Cardiac fibroblast (primary cell): ENCODE measurements at regions not wholly inside any gene's neighbourhood (a gene's known extent, or its start where the extent isn't known, plus 50 kb on each side); places are given as distances from the start of the nearest gene placed in this dataset.

Experiments used
- DNase-seq, 2 donors: peaks; one replicate each; pipeline versions ENCODE4 v3.0.0 to v3.0.0-alpha.2; 2010; ENCODE audit warnings: low read depth in 2 of 2
- H3K4me3 ChIP-seq, 2 donors: replicated peaks in 1 of 2; 1 replicate in 1 of 2; 2 replicates in 1 of 2; pipeline ENCODE4 v1.5.1; 2011; ENCODE audit warnings: low read depth in 2 of 2, low read length in 2 of 2, mild to moderate bottlenecking in 2 of 2, moderate library complexity in 1 of 2
- TF ChIP-seq, protein P1 (sequence below): IDR thresholded peaks from one replicate; pipeline ENCODE4 v1.5.1; 2011; ENCODE audit warnings: low read depth, mild to moderate bottlenecking, low read length, inconsistent platforms

DNA sequence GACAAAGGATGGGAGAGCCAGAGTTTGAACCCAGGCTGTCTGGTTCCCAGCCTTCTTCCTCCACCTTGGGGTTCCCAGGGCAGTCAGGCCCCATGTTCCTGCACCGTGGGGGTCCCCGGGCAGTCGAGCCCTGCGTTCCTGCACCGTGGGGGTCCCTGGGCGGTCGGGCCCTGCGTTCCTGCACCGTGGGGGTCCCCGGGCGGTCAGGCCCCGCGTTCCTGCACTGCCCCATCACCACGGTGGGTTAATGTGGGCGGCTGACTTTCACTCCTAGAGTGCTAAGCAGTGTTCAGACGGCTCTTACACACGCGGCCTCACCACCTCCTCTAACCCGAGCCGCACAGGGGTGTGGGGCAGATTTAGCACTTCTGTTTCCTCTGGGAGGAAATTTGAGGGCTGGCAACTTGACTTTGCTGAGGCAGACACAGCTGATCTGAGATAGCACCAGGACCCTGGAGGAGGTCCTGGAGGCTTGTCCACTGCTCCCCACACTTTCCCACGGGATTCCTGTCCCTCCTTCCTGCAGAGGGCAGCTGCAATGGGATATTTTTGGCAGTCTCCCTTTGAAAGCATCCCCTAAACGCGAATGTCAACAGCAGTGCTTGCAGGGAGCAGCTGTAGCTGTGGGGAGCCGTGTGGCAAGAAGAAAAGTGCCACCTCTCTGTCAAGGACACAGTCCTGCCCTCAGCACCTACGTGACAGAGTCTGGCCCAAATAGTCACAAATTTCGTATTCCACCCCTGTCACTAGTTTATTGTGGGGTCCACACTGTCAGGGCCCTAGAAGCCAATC, 239.4 kb downstream of the TEX29 start:
- no peak overlapping the region for H3K4me3 ChIP-seq
- TF ChIP-seq, protein P1, sequence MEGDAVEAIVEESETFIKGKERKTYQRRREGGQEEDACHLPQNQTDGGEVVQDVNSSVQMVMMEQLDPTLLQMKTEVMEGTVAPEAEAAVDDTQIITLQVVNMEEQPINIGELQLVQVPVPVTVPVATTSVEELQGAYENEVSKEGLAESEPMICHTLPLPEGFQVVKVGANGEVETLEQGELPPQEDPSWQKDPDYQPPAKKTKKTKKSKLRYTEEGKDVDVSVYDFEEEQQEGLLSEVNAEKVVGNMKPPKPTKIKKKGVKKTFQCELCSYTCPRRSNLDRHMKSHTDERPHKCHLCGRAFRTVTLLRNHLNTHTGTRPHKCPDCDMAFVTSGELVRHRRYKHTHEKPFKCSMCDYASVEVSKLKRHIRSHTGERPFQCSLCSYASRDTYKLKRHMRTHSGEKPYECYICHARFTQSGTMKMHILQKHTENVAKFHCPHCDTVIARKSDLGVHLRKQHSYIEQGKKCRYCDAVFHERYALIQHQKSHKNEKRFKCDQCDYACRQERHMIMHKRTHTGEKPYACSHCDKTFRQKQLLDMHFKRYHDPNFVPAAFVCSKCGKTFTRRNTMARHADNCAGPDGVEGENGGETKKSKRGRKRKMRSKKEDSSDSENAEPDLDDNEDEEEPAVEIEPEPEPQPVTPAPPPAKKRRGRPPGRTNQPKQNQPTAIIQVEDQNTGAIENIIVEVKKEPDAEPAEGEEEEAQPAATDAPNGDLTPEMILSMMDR = no peak
- DNase-seq = no peak

DNA sequence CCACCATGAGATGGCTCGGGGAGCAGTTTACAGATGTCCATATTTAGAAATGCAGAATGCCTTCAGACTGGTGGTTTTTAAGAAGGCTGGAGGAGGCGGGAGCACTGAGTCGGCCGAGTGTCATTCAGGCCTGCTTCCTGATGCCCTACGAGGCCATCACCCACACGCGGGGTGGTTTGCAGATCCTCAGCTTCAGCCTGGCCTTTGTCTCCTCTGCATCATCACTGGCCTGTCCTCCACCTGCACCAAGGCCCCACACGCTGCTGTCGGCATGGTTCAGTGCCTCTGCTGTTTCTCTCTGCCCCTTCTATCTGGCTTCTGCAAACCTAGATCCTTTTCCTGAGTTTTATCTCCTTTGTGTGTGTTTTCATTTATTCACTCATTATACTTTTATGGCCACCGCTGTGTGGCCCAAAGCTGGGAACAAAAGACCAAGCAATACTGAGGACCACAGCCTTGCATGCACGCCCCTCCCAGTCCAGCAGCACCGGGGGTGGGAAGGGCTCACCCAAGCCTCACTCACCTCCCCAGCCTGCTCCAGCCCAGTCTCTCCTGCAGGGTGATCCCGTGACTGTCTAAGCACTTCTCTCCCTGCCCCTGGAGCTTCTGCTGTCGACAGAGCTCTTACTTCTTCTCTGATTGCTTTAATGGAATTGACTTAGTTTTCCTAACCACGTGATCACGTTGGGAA, 240.8 kb downstream of the TEX29 start:
- DNase-seq = no peak
- TF ChIP-seq, protein P1 = no peak
- H3K4me3 ChIP-seq = no peak overlapping the region

DNA sequence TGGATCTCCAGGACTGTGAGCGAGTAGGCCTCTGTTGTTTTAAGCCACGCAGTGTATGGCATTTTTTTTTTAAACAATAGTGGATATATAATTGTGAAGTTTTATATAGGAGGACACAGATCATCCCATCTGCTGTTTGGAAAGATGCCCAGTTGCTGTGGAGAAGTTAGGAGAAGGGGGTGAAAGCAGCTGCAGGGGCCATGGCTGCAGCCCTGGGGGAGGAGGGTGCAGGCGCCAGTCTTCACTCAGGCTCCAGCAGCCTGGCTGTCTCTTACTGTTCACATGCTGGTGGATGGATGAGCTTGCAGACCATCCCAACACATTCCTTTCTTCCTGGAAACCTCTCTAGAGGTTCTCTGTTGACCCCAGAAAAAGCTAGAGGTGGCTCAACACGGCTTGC, 242.3 kb downstream of the TEX29 start:
- no peak overlapping the region for H3K4me3 ChIP-seq
- TF ChIP-seq, protein P1 = no peak
- no peak for DNase-seq

DNA sequence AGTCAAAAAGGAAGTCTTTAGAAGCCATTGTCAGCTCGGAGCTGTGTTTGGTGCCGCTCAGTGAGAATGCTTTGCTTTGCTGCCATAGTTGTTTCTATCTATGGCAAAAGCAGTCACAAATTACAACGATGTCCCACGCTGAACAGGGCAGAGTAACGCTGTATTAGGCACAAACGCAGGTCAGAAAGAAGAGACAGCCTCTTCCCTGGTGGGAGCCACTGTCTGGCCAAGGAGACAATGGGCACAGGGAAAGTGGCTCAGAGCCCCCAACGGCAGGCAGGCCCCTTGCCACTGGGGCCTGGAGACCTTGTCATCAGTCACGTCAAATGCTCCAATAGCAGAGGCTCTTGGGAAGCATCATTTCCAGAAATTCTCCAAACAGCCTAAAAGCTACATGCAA, 244.2 kb downstream of the TEX29 start:
- DNase-seq = no peak
- TF ChIP-seq, protein P1 = no peak
- no peak overlapping the region for H3K4me3 ChIP-seq

DNA sequence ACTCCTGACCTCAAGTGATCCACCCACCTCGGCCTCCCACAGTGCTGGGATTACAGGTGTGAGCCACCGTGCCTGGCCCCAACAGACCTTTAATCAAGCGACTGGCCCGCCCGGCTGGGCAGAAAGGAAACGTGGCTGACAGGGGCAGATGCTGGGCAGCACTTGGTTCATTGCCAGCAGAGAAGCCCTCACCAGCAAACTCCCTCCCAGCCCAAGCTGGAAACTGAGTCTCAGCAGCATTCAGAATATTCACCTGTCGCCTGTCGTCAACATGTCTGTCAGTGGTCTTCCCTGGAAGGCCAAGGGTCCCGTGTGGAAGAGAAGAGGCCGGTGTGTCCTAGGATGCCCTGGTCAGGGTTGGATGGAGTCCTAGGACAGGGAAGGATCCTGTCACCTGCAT, 245.0 kb downstream of the TEX29 start:
- no peak for DNase-seq
- H3K4me3 ChIP-seq = no peak overlapping the region
- TF ChIP-seq, protein P1 = no peak

DNA sequence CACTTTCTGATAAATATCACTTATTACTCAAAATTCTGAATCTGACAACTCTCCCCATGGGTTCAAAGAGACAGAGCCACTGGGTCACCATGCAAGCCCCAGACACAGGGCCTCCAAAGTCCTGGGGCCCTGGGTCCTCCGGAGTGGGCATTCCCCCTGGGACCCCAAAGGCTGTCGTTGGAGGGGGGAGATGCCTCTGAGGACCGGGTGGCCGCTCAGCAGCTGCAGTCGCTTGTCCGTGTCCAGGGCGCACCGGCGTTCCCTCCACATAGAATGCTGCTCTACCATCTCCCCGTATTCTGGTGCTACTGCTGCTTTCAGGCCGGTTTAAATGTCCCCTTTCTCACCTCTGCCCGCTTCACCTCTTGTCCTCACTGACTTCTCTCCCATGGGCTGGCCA, 246.1 kb downstream of the TEX29 start:
- no peak for DNase-seq
- TF ChIP-seq, protein P1 = no peak
- H3K4me3 ChIP-seq = no peak overlapping the region

DNA sequence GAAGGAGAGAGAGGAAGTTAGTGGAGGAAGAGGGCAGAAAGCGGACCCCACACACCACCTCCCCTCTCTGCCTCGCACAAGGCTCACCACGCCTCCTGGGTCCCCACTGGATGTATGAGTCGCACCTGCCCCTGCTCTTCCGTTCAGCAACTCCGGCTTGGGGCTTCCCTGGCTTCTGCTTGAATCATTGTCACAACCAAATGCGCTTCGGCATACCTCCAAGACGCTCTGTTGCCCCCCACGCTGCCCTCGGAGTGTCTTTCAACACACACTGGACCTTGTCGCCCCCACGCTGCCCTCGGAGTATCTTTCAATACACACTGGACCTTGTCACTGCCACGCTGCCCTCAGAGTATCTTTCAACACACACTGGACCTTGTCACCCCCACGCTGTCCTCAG, 247.2 kb downstream of the TEX29 start:
- TF ChIP-seq, protein P1 = no peak
- no peak overlapping the region for H3K4me3 ChIP-seq
- DNase-seq = no peak
